Trophoblast cell (in vitro differentiated cells and primary cell): ENCODE measurements at regions not wholly inside any gene's neighbourhood (a gene's known extent, or its start where the extent isn't known, plus 50 kb on each side); places are given as distances from the start of the nearest gene placed in this dataset.

ENCODE experiments used
- DNase-seq, 2 donors: peaks; one replicate each; pipeline ENCODE4 v3.0.0-alpha.2; 2016
- H2AFZ ChIP-seq: 2 replicates; pipeline ENCODE4 v1.6.1; 2013; ENCODE audit warnings: low read length, moderate library complexity, mild to moderate bottlenecking; ENCODE audit not compliant: insufficient read depth, poor library complexity
- H2AK5ac ChIP-seq: 2 replicates; pipeline ENCODE4 v1.6.1; 2013; ENCODE audit warnings: mild to moderate bottlenecking, low read length
- H2BK120ac ChIP-seq: 2 replicates; pipeline ENCODE4 v1.6.1; 2013; ENCODE audit warnings: low read length, mild to moderate bottlenecking, moderate library complexity; ENCODE audit not compliant: insufficient read depth, poor library complexity
- H2BK12ac ChIP-seq: 2 replicates; pipeline ENCODE4 v1.6.1; 2013; ENCODE audit warnings: mild to moderate bottlenecking, low read length, moderate library complexity
- H2BK5ac ChIP-seq: 2 replicates; pipeline ENCODE4 v1.6.1; 2013; ENCODE audit warnings: low read length, low read depth, moderate library complexity, mild to moderate bottlenecking; ENCODE audit not compliant: poor library complexity
- H3K14ac ChIP-seq: 2 replicates; pipeline ENCODE4 v1.6.1; 2013; ENCODE audit warnings: mild to moderate bottlenecking, low read length
- H3K18ac ChIP-seq: 2 replicates; pipeline ENCODE4 v1.6.1; 2013; ENCODE audit warnings: mild to moderate bottlenecking, low read length
- H3K23ac ChIP-seq: 2 replicates; pipeline ENCODE4 v1.6.1; 2013; ENCODE audit warnings: low read length
- H3K27ac ChIP-seq: 2 replicates; pipeline ENCODE4 v1.5.1; 2013; ENCODE audit warnings: low read depth, mild to moderate bottlenecking, inconsistent platforms, low read length, moderate library complexity
- H3K27me3 ChIP-seq: 2 replicates; pipeline ENCODE4 v1.6.1; 2013; ENCODE audit warnings: inconsistent platforms, mild to moderate bottlenecking, low read length, moderate library complexity; ENCODE audit not compliant: insufficient read depth
- H3K36me3 ChIP-seq, 2 experiments: 1 replicate in 1 of 2; 2 replicates in 1 of 2; pipeline ENCODE4 v1.6.1; 2013; ENCODE audit warnings: low read length in 2 of 2, mild to moderate bottlenecking in 2 of 2, moderate library complexity in 1 of 2; ENCODE audit not compliant: insufficient read depth in 2 of 2, control insufficient read depth in 1 of 2
- H3K4ac ChIP-seq: 2 replicates; pipeline ENCODE4 v1.6.1; 2013; ENCODE audit warnings: low read depth, mild to moderate bottlenecking, low read length, moderate library complexity
- H3K4me1 ChIP-seq, 2 experiments: 1 replicate in 1 of 2; 2 replicates in 1 of 2; pipeline ENCODE4 v1.6.1; 2013; ENCODE audit warnings: low read length in 2 of 2, mild to moderate bottlenecking in 2 of 2, moderate library complexity in 1 of 2; ENCODE audit not compliant: insufficient read depth in 2 of 2, control insufficient read depth in 1 of 2
- H3K4me2 ChIP-seq: 2 replicates; pipeline ENCODE4 v1.6.1; 2013; ENCODE audit warnings: inconsistent platforms, mild to moderate bottlenecking, low read length, moderate library complexity
- H3K4me3 ChIP-seq: 2 replicates; pipeline ENCODE4 v1.5.1; 2013; ENCODE audit warnings: mild to moderate bottlenecking, low read depth, low read length, inconsistent platforms
- H3K79me1 ChIP-seq: one replicate; pipeline ENCODE4 v1.6.1; 2013; ENCODE audit warnings: low read length
- H3K79me2 ChIP-seq: 2 replicates; pipeline ENCODE4 v1.6.1; 2013; ENCODE audit warnings: low read length, mild to moderate bottlenecking; ENCODE audit not compliant: control insufficient read depth, insufficient read depth, poor library complexity
- H3K9ac ChIP-seq: 2 replicates; pipeline ENCODE4 v1.6.1; 2013; ENCODE audit warnings: mild to moderate bottlenecking, low read length
- H3K9me3 ChIP-seq: 2 replicates; pipeline ENCODE4 v1.6.1; 2013; ENCODE audit warnings: low read depth, mild to moderate bottlenecking, control low read depth, inconsistent platforms, low read length; ENCODE audit not compliant: insufficient read depth
- H4K12ac ChIP-seq: 2 replicates; pipeline ENCODE4 v1.6.1; 2013; ENCODE audit warnings: low read depth, mild to moderate bottlenecking, low read length, moderate library complexity
- H4K8ac ChIP-seq: 2 replicates; pipeline ENCODE4 v1.6.1; 2013; ENCODE audit warnings: low read depth, mild to moderate bottlenecking, low read length, moderate library complexity
- H4K91ac ChIP-seq: one replicate; pipeline ENCODE4 v1.6.1; 2013; ENCODE audit warnings: low read depth, mild to moderate bottlenecking, low read length, moderate library complexity
- WGBS: extraction: QIAGEN DNeasy Blood & Tissue Kit; methylation state at CpG from one replicate; pipeline ENCODE4 v1.1.7; 2013; ENCODE audit warnings: missing lambda C conversion rate; ENCODE audit not compliant: insufficient read length, insufficient coverage; ENCODE audit errors: extremely low coverage; 5-methylcytosine and 5-hydroxymethylcytosine counted together

DNA sequence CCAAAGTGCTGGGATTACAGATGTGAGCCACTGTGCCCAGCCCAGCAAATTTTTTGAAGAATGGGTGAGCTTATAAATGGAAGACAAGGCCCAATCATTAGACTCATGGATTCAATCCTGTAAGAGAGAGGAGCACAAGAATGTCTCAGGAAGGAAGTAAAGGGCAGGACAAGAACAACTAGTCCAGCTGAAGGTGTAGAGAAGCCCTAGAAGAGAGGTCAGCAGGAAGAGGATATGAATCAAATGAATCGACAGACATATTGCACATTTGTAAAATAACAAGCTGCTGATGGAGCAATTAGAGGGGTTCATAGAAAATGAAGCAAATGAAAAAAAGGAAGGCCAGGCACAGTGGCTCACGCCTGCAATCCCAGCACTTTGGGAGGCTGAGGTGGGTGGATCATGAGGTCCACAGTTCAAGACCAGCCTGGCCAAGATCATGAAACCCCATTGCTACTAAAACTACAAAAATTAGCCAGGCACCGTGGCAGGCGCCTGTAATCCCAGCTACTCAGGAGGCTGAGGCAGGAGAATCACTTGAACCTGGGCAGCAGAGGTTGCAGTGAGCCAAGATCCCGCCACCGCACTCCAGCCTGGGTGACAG lies 74.9 kb downstream of the MIS18A start:
- no peaks in the 10 kb centered on the region for H3K79me1 ChIP-seq

DNA sequence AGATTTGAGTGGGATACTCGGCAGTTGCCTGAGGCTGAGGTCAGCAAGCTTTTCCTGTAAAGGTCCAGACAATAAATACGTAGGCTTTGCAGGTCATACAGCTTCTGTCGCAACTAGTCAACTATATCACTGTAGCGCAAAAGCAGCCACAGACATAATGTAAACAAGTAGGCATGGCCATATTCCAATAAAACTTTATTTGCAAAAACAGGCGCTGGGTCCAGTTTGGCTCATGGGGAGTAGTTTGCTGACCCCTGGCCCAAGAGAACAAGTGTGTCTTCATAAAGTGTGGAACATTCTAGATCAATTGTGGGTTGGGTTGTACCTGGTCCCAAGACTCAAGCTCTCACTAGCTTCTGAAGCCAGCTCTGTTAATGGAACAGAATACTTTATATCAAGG lies 78.8 kb downstream of the MIS18A start:
- no peaks in the 10 kb centered on the region for H3K79me1 ChIP-seq
- H3K27ac ChIP-seq, result no peak overlapping the region
- H3K14ac ChIP-seq, result no peak overlapping the region
- H2AK5ac ChIP-seq, result no peak overlapping the region
- no peak overlapping the region for H3K9ac ChIP-seq
- DNase-seq, result no peak
- no peak overlapping the region for H3K4me2 ChIP-seq
- no peaks in the 10 kb centered on the region for H3K36me3 ChIP-seq
- no peak overlapping the region for H4K8ac ChIP-seq
- no peak overlapping the region for H3K4me3 ChIP-seq
- H2BK12ac ChIP-seq, result no peak overlapping the region
- no peak overlapping the region for H4K91ac ChIP-seq
- no peaks in the 10 kb centered on the region for H3K9me3 ChIP-seq
- no peaks in the 10 kb centered on the region for H3K4me1 ChIP-seq
- H3K23ac ChIP-seq, result no peak overlapping the region
- H4K12ac ChIP-seq, result no peak overlapping the region
- no peak overlapping the region for H3K4ac ChIP-seq
- H3K27me3 ChIP-seq, result no peaks in the 10 kb centered on the region
- no peak overlapping the region for H2BK5ac ChIP-seq
- no peak overlapping the region for H2BK120ac ChIP-seq
- H3K18ac ChIP-seq, result no peak overlapping the region
- no CpG with 5 or more reads among the region's 5 CpGs for WGBS
- H2AFZ ChIP-seq, result no peak overlapping the region
- no peaks in the 10 kb centered on the region for H3K79me2 ChIP-seq

More for the DNA sequence above, 74.9 kb downstream of the MIS18A start:
- no peak overlapping the region for H3K4me2 ChIP-seq
- H2AK5ac ChIP-seq, result no peak overlapping the region
- H3K9ac ChIP-seq, result no peak overlapping the region
- H3K23ac ChIP-seq, result no peak overlapping the region
- no peak overlapping the region for H3K4me3 ChIP-seq
- H3K36me3 ChIP-seq, result no peaks in the 10 kb centered on the region
- H2BK120ac ChIP-seq, result no peak overlapping the region
- H3K4ac ChIP-seq, result no peak overlapping the region
- H3K4me1 ChIP-seq, result no peaks in the 10 kb centered on the region
- no peak for DNase-seq
- no peak overlapping the region for H3K14ac ChIP-seq
- H3K79me2 ChIP-seq, result no peaks in the 10 kb centered on the region
- no peak overlapping the region for H2BK5ac ChIP-seq
- no peak overlapping the region for H2BK12ac ChIP-seq
- H2AFZ ChIP-seq, result no peak overlapping the region
- no peak overlapping the region for H3K18ac ChIP-seq
- no CpG with 5 or more reads among the region's 6 CpGs for WGBS
- H4K8ac ChIP-seq, result no peak overlapping the region
- no peaks in the 10 kb centered on the region for H3K27me3 ChIP-seq
- no peak overlapping the region for H3K27ac ChIP-seq
- no peak overlapping the region for H4K12ac ChIP-seq
- H4K91ac ChIP-seq, result no peak overlapping the region
- H3K9me3 ChIP-seq, result no peaks in the 10 kb centered on the region

DNA sequence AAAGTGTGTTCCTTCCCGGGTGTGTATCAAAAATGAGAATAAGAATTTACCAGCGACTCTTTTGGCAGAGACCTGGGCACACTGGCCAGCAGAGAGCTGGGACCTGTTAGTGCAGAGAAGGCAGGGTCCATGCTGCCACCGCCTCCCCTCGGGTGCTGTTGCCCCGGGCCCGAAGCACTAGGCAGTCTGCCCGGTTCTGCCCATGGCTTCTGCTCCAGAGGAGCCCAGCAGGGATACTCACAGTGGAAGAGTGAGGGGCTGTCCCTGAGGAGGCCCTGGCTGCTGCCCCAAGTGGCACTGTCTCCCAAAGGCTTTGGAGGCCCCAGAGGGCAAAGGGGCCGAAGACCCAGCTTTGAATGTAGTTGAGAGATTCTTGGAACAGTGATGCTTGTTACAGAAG lies 80.5 kb downstream of the MIS18A start:
- DNase-seq, result no peak
- Histone ChIP-seq H2AK5ac (no peak overlapping the region), H4K12ac (no peak overlapping the region), H3K4me1 (no peaks in the 10 kb centered on the region), H4K8ac (no peak overlapping the region), H4K91ac (no peak overlapping the region), H3K18ac (no peak overlapping the region), H3K9ac (no peak overlapping the region), H3K4me3 (no peak overlapping the region), H3K4ac (no peak overlapping the region), H3K9me3 (no peaks in the 10 kb centered on the region), H3K79me2 (no peaks in the 10 kb centered on the region), H2BK12ac (no peak overlapping the region), H2AFZ (no peak overlapping the region), H3K36me3 (no peaks in the 10 kb centered on the region), H2BK5ac (no peak overlapping the region), H3K14ac (no peak overlapping the region), H3K4me2 (no peak overlapping the region), H3K27me3 (no peaks in the 10 kb centered on the region), H3K79me1 (no peaks in the 10 kb centered on the region), H2BK120ac (no peak overlapping the region), H3K27ac (no peak overlapping the region), H3K23ac (no peak overlapping the region)
- no CpG with 5 or more reads among the region's 8 CpGs for WGBS

DNA sequence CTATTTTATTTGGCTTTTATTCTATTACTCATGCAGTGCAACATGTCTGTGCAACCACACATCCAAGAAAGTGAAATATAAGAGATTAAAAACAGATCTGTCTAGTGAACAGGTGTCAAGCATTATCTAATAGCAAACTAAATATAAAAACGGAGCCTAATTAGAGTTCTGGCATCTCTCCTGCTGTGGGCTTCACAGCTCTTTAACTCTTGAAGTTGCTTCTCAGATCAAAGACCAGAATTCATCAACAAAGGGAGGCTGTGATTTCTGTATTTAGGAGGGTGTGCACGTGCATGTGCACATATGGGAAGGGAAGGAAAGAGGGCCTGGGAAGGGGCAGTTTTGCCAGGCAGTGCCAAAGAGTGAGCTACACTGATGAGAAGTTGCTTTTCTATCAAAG lies 81.0 kb downstream of the MIS18A start:
- no peak for DNase-seq
- Histone ChIP-seq H3K27ac (no peak overlapping the region), H4K91ac (no peak overlapping the region), H3K79me1 (no peaks in the 10 kb centered on the region), H4K8ac (no peak overlapping the region), H2AFZ (no peak overlapping the region), H3K4me3 (no peak overlapping the region), H4K12ac (no peak overlapping the region), H3K9me3 (no peaks in the 10 kb centered on the region), H3K23ac (no peak overlapping the region), H2BK120ac (no peak overlapping the region), H2BK12ac (no peak overlapping the region), H3K36me3 (no peaks in the 10 kb centered on the region), H3K27me3 (no peaks in the 10 kb centered on the region), H3K14ac (no peak overlapping the region), H3K4me1 (no peaks in the 10 kb centered on the region), H3K4me2 (no peak overlapping the region), H3K18ac (no peak overlapping the region), H3K79me2 (no peaks in the 10 kb centered on the region), H2BK5ac (no peak overlapping the region), H3K9ac (no peak overlapping the region), H3K4ac (no peak overlapping the region), H2AK5ac (no peak overlapping the region)
- WGBS, result no CpG with 5 or more reads among the region's 2 CpGs
